ENCODE measurements at regions not wholly inside any gene's neighbourhood (a gene's known extent, or its start where the extent isn't known, plus 50 kb on each side); places are given as distances from the start of the nearest gene placed in this dataset.

- TF ChIP-seq POLR2A (IDR thresholded peaks at IDR 0.05), result no peak
- TF ChIP-seq CTCF (IDR thresholded peaks at IDR 0.05), result no peak
Measured at GRCh38 chr20:10922506-10922905, 248.7 kb upstream of the JAG1 start.
